Activated T-helper 2 cell treated with anti-CD3 and anti-CD28 coated beads, Interferon-gamma antibody, Interleukin-2, Interleukin-4, amounts not matched to agents 10 μg/mL and 5 μg/mL and 100 μg/mL, durations not matched to agents 14 hours and 24 hours and 36 hours (primary cell): ENCODE measurements at regions not wholly inside any gene's neighbourhood (a gene's known extent, or its start where the extent isn't known, plus 50 kb on each side); places are given as distances from the start of the nearest gene placed in this dataset.
"Not testable (repeated sequence)": the region's sequence is repeated elsewhere in the genome, so short reads cannot be mapped to it uniquely, and the experiment has no call there.

ENCODE experiments used
- DNase-seq: peaks from one replicate; pipeline ENCODE4 v3.0.0; 2021; ENCODE audit warnings: low spot score
- H3K27ac Mint-ChIP-seq: one replicate; pipeline ENCODE4 v1.8.0; 2021; ENCODE audit warnings: mixed read lengths
- H3K27me3 Mint-ChIP-seq: one replicate; pipeline ENCODE4 v1.8.0; 2021; ENCODE audit warnings: low read depth, mixed read lengths
- H3K36me3 Mint-ChIP-seq: one replicate; pipeline ENCODE4 v1.8.0; 2021; ENCODE audit warnings: low read depth, mixed read lengths
- H3K4me1 Mint-ChIP-seq: one replicate; pipeline ENCODE4 v1.8.0; 2021; ENCODE audit warnings: low read depth, mixed read lengths
- H3K4me3 Mint-ChIP-seq: one replicate; pipeline ENCODE4 v1.8.0; 2021; ENCODE audit warnings: low read depth, mild to moderate bottlenecking, moderate library complexity, mixed read lengths
- H3K9me3 Mint-ChIP-seq: one replicate; pipeline ENCODE4 v1.8.0; 2021; ENCODE audit warnings: mixed read lengths
- intact Hi-C: fragments of 100-400 bp; cut with micrococcal nuclease; formaldehyde crosslinking; loops from one replicate; pipeline ENCODE4 v1.15.1; 2023

DNA sequence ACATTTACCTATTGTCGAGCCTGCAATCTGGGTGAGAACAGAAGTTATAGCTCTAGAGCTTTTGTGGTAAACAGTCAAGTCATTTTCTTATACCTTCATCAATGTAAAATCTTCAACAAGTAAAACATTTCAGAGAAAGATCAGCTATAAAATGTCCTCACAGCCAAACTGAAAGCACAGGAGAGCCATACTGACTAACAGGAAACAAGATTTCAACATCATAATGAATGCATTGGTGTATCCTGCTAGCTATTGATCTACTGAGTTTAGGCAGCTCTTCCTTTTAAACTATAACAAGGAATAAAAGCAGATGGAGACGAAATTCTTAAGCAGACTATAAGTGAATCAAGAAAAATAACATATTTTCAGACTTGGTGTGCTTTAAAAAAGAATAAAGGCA lies 1522.9 kb upstream of the WWC1 start:
- no peak overlapping the region for H3K27ac Mint-ChIP-seq
- DNase-seq, result no peak
- no peaks in the 10 kb centered on the region for H3K4me1 Mint-ChIP-seq
- H3K4me3 Mint-ChIP-seq, result no peak overlapping the region
- no peaks in the 10 kb centered on the region for H3K36me3 Mint-ChIP-seq
- H3K27me3 Mint-ChIP-seq, result no peaks in the 10 kb centered on the region
- intact Hi-C loops, result no loop called here
- peaks cover 15% of the 10 kb centered on the region for H3K9me3 Mint-ChIP-seq

GRCh38 chr5:166772770-166773169 lies 1518.7 kb upstream of the WWC1 start:
- no peak overlapping the region for H3K27ac Mint-ChIP-seq
- H3K27me3 Mint-ChIP-seq, result no peaks in the 10 kb centered on the region
- peaks cover 3% of the 10 kb centered on the region for H3K9me3 Mint-ChIP-seq
- intact Hi-C loops, result no loop called here
- H3K4me1 Mint-ChIP-seq, result no peaks in the 10 kb centered on the region
- no peak overlapping the region for H3K4me3 Mint-ChIP-seq
- no peak for DNase-seq
- H3K36me3 Mint-ChIP-seq, result no peaks in the 10 kb centered on the region

DNA sequence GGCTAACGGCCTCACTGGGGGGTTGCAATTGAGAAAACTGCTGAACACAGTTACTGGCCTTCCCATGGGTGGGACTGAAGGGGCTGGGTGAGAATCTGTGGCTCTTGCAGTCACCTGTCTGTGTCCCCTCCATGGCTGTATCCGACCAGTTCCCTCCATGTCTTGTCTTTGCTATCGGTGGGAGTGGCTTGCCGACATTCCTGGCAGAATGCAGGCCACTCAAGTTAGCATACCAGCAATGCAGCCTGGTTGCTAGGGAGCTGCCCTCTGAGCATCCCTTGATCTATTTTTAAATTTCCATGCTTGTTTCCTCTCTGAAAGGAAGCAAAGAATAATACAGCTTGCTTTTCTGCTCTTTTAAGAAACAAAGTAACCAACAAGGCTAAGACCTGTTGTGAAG lies 1509.7 kb upstream of the WWC1 start:
- Mint-ChIP-seq H3K36me3 (no peaks in the 10 kb centered on the region), H3K9me3 (peaks cover 17% of the 10 kb centered on the region), H3K4me3 (no peak overlapping the region), H3K27me3 (no peaks in the 10 kb centered on the region), H3K4me1 (no peaks in the 10 kb centered on the region), H3K27ac (no peak overlapping the region)
- intact Hi-C loops, result no loop called here
- DNase-seq, result no peak

DNA sequence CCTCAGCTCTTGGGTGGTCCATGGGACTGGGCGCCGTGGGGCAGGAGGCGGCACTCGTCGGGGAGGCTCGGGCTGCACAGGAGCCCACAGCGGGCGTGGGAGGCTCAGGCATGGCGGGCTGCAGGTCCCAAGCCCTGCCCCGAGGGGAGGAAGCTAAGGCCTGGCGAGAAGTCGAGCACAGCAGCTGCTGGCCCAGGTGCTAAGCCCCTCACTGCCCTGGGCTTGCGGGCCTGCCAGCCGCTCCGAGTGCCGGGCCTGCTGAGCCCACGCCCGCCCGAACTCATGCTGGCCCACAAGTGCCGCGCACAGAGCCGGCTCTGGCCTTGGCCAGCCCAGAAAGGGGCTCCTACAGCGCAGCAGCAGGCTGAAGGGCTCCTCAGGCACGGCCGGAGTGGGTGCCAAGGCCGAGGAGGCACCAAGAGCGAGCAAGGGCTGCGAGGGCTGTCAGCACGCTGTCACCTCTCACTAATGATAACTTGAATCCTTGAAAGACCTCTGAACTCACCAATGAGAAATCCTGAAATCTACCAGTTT lies 1506.8 kb upstream of the WWC1 start:
- peaks cover 29% of the 10 kb centered on the region for H3K9me3 Mint-ChIP-seq

GRCh38 chr5:166786178-166786577 lies 1505.3 kb upstream of the WWC1 start:
- Mint-ChIP-seq H3K4me1 (no peaks in the 10 kb centered on the region), H3K27ac (no peak overlapping the region), H3K9me3 (peaks cover 32% of the 10 kb centered on the region), H3K36me3 (no peaks in the 10 kb centered on the region), H3K4me3 (no peak overlapping the region), H3K27me3 (no peaks in the 10 kb centered on the region)
- no peak for DNase-seq
- intact Hi-C loops, result no loop called here

More for the DNA sequence above, 1506.8 kb upstream of the WWC1 start:
- no peak for DNase-seq
- intact Hi-C loops, result no loop called here
- Mint-ChIP-seq H3K4me1 (no peaks in the 10 kb centered on the region), H3K27ac (no peak overlapping the region), H3K4me3 (no peak overlapping the region), H3K27me3 (no peaks in the 10 kb centered on the region), H3K36me3 (no peaks in the 10 kb centered on the region)

- H3K27me3 Mint-ChIP-seq, result no peaks in the 10 kb centered on the region
- no peak for DNase-seq
- no peaks in the 10 kb centered on the region for H3K4me1 Mint-ChIP-seq
- H3K9me3 Mint-ChIP-seq, result peaks cover 32% of the 10 kb centered on the region
- intact Hi-C loops, result no loop called here
- no peaks in the 10 kb centered on the region for H3K36me3 Mint-ChIP-seq
- H3K4me3 Mint-ChIP-seq, result no peak overlapping the region
- no peak overlapping the region for H3K27ac Mint-ChIP-seq
Observed at GRCh38 chr5:166786889-166787288, 1504.6 kb upstream of the WWC1 start.

DNA sequence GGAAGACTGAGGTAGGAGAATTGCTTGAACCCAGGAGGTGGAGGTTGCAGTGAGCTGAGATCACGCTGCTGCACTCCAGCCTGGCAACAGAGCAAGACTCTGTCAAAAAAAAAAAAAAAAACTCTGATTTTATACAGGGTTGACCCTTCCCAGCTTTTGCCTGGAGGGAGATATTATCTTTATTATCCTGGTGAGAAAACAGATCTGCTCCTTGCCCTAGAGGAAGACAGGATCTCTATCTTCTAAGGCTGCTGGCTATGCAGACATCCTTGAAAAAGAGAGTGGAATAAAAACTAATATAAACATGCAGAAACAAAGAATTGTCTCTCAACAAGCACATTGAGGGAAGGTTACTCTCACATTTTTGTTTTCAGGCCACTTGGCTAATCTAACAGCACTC lies 1503.4 kb upstream of the WWC1 start:
- Mint-ChIP-seq H3K4me1 (no peaks in the 10 kb centered on the region), H3K9me3 (peaks cover 35% of the 10 kb centered on the region)

DNA sequence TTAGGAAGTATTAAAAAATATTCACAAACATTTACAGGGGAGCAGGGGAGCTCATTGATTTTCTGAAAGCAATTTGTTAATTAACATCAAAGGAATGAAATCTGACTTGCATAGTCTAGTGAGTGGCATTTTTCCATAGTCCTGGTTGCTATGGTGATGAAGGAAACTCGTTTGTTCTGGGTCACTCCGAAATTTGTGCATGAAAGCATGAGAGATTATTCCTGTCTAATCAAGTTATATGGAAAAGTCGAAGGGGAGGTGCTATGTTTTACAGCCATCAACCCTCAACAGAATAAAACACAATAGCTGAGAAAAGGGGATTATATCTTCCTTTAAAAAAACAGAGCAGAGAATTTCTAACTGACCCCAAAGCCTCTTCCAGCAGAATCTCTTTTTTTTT lies 1495.7 kb upstream of the WWC1 start:
- DNase-seq, result no peak
- H3K9me3 Mint-ChIP-seq, result peaks cover 27% of the 10 kb centered on the region
- H3K4me1 Mint-ChIP-seq, result no peaks in the 10 kb centered on the region
- H3K27ac Mint-ChIP-seq, result no peak overlapping the region
- H3K36me3 Mint-ChIP-seq, result no peaks in the 10 kb centered on the region
- no peaks in the 10 kb centered on the region for H3K27me3 Mint-ChIP-seq
- H3K4me3 Mint-ChIP-seq, result no peak overlapping the region
- intact Hi-C loops, result no loop called here

More for the DNA sequence above, 1503.4 kb upstream of the WWC1 start:
- no peak overlapping the region for H3K27ac Mint-ChIP-seq
- no peak overlapping the region for H3K4me3 Mint-ChIP-seq
- H3K36me3 Mint-ChIP-seq, result no peaks in the 10 kb centered on the region
- no peak for DNase-seq
- H3K27me3 Mint-ChIP-seq, result no peaks in the 10 kb centered on the region
- intact Hi-C loops, result no loop called here

- H3K9me3 Mint-ChIP-seq, result peaks cover 46% of the 10 kb centered on the region
Observed at GRCh38 chr5:166803058-166803457, 1488.4 kb upstream of the WWC1 start.

GRCh38 chr5:166804223-166804622 lies 1487.2 kb upstream of the WWC1 start:
- not testable (repeated sequence) for H3K36me3 Mint-ChIP-seq, H3K4me3 Mint-ChIP-seq, H3K4me1 Mint-ChIP-seq

More at GRCh38 chr5:166803058-166803457, 1488.4 kb upstream of the WWC1 start:
- no peak overlapping the region for H3K4me3 Mint-ChIP-seq
- DNase-seq, result no peak
- no peaks in the 10 kb centered on the region for H3K4me1 Mint-ChIP-seq
- no peaks in the 10 kb centered on the region for H3K36me3 Mint-ChIP-seq
- no peak overlapping the region for H3K27ac Mint-ChIP-seq
- intact Hi-C loops, result no loop called here
- H3K27me3 Mint-ChIP-seq, result no peaks in the 10 kb centered on the region

DNA sequence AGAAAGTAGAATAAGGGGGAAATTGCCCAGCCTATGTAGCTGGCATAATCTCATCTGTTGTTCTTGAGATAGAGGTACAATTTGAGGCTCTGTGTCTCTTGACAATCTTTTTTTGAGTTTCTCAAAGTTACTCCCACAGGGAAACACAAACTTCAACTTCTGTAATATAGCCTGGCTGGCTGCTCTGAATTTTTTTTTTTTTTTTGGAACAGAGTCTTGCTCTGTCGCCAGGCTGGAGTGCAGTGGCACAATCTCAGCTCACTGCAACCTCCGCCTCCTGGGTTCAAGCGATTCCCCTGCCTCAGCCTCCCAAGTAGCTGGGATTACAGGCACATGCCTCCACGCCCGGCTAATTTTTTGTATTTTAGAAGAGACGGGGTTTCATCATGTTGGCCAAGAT lies 1486.8 kb upstream of the WWC1 start:
- H3K4me1 Mint-ChIP-seq, intact Hi-C loops, H3K27me3 Mint-ChIP-seq, H3K36me3 Mint-ChIP-seq, H3K4me3 Mint-ChIP-seq, H3K27ac Mint-ChIP-seq, DNase-seq: not testable (repeated sequence)
- peaks cover 49% of the 10 kb centered on the region for H3K9me3 Mint-ChIP-seq

More at GRCh38 chr5:166804223-166804622, 1487.2 kb upstream of the WWC1 start:
- intact Hi-C loops, DNase-seq, H3K27me3 Mint-ChIP-seq, H3K27ac Mint-ChIP-seq: not testable (repeated sequence)
- H3K9me3 Mint-ChIP-seq, result peaks cover 50% of the 10 kb centered on the region

DNA sequence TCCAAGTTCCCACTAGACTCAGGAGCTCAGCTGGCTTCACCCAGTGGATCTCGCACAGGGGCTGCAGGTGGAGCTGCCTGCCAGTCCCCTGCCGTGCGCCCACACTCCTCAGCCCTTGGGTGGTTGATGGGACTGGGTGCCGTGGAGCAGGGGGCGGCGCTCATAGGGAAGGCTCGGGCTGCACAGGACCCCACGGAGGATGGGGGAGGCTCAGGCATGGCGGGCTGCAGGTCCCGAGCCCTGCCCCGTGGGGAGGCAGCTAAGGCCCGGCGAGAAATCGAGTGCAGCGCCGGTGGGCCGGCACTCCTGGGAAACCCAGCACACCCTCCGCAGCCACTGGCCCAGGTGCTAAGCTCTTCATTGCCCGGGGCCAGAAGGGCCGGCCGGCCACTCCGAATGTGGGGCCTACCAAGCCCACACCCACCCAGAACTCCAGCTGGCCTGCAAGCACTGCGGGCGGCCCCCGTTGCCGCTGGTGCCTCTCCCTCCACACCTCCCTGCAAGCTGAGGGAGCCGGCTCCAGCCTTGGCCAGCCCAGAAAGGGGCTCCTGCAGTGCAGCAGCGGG lies 1481.3 kb upstream of the WWC1 start:
- H3K4me1 Mint-ChIP-seq, intact Hi-C loops, H3K36me3 Mint-ChIP-seq, H3K27me3 Mint-ChIP-seq, H3K27ac Mint-ChIP-seq, H3K4me3 Mint-ChIP-seq, DNase-seq: not testable (repeated sequence)
- peaks cover 47% of the 10 kb centered on the region for H3K9me3 Mint-ChIP-seq

GRCh38 chr5:166810721-166811120 lies 1480.7 kb upstream of the WWC1 start:
- Mint-ChIP-seq H3K27ac (no peak overlapping the region), H3K27me3 (no peaks in the 10 kb centered on the region), H3K4me1 (no peaks in the 10 kb centered on the region), H3K36me3 (no peaks in the 10 kb centered on the region), H3K9me3 (peaks cover 42% of the 10 kb centered on the region), H3K4me3 (no peak overlapping the region)
- intact Hi-C loops, result no loop called here
- DNase-seq, result no peak

- Mint-ChIP-seq H3K27ac (no peak overlapping the region), H3K4me3 (no peak overlapping the region), H3K9me3 (peaks cover 23% of the 10 kb centered on the region), H3K4me1 (no peaks in the 10 kb centered on the region), H3K27me3 (no peaks in the 10 kb centered on the region), H3K36me3 (no peaks in the 10 kb centered on the region)
- no peak for DNase-seq
- intact Hi-C loops, result no loop called here
Observed at GRCh38 chr5:166823360-166823759, 1468.1 kb upstream of the WWC1 start.
